Panc1 (cell line): ENCODE measurements at regions not wholly inside any gene's neighbourhood (a gene's known extent, or its start where the extent isn't known, plus 50 kb on each side); places are given as distances from the start of the nearest gene placed in this dataset.

Experiments used
- ATAC-seq: fragments of 200-7000 bp; cut with Tn5 transposase; 2 replicates; pipeline ENCODE4 v1.9.1; 2020; ENCODE audit warnings: mild to moderate bottlenecking, moderate library complexity
- BruUV-seq: library from RNA; stranded (reverse); fragments of 400-500 nt; replicated peaks from 2 replicates; lab custom pipeline; 2021; lab: Mats Ljungman, UMichigan
- CTCF ChIA-PET: fragments of 300-600 bp; sonication (Branson Sonifier 250); formaldehyde crosslinking; loops from one replicate; lab custom pipeline; 2022; ENCODE audit warnings: antibody characterized with exemption; lab: Charles Lee
- POLR2A ChIA-PET: fragments of 300-600 bp; sonication (Branson Sonifier 250); formaldehyde crosslinking; loops from one replicate; lab custom pipeline; 2022; ENCODE audit warnings: antibody characterized with exemption; lab: Charles Lee
- DNase-seq: peaks from one replicate; pipeline ENCODE4 v3.0.0-alpha.2; 2010; ENCODE audit warnings: low read depth, low spot score
- H3K27ac ChIP-seq: 2 replicates; pipeline ENCODE4 v1.5.1; 2011; ENCODE audit warnings: mild to moderate bottlenecking, low read length, inconsistent platforms
- H3K27me3 ChIP-seq: fragments of 200-500 bp; sonication (Bioruptor generic); 2 replicates; pipeline ENCODE4 v1.6.0; 2014; ENCODE audit warnings: low read length, inconsistent platforms; ENCODE audit not compliant: control insufficient read depth, insufficient read depth
- H3K36me3 ChIP-seq: fragments of 200-500 bp; sonication (Bioruptor generic); 2 replicates; pipeline ENCODE4 v1.5.1; 2014; ENCODE audit warnings: inconsistent platforms, mild to moderate bottlenecking, low read length, moderate library complexity; ENCODE audit not compliant: control insufficient read depth, insufficient read depth
- H3K4me1 ChIP-seq: 2 replicates; pipeline ENCODE4 v1.5.1; 2011; ENCODE audit warnings: inconsistent platforms, mild to moderate bottlenecking, low read length, moderate library complexity; ENCODE audit not compliant: control insufficient read depth, insufficient read depth
- H3K4me3 ChIP-seq, 2 experiments: 2 replicates each; pipeline ENCODE4 v1.5.1; 2011 to 2012; ENCODE audit warnings: low read depth in 2 of 2, low read length in 2 of 2, mild to moderate bottlenecking in 2 of 2, inconsistent platforms in 1 of 2, moderate library complexity in 1 of 2
- H3K9me3 ChIP-seq: fragments of 200-500 bp; sonication (Bioruptor generic); 2 replicates; pipeline ENCODE4 v1.5.1; 2014; ENCODE audit warnings: low read depth, mild to moderate bottlenecking, inconsistent platforms, low read length, moderate library complexity; ENCODE audit not compliant: control insufficient read depth, insufficient read depth
- POLR2AphosphoS5 ChIP-seq: IDR thresholded peaks from 2 replicates; pipeline ENCODE4 v1.6.1; 2012; ENCODE audit warnings: mild to moderate bottlenecking, low read depth, low read length, moderate library complexity
- SIN3A ChIP-seq: IDR thresholded peaks from 2 replicates; pipeline ENCODE4 v1.6.1; 2012; ENCODE audit warnings: low read depth, mild to moderate bottlenecking, low read length, moderate library complexity, borderline replicate concordance; ENCODE audit not compliant: insufficient read depth
- TCF7L2 ChIP-seq: IDR thresholded peaks from 2 replicates; pipeline ENCODE4 v1.6.1; 2011; ENCODE audit warnings: mild to moderate bottlenecking, low read depth, low read length, inconsistent platforms
- in situ Hi-C: cut with HindIII; loops from 2 replicates; pipeline ENCODE4 v1.10.0; 2016; ENCODE audit warnings: low sequenced_read_pairs, low pct_unique_long_range_greater_than_20kb
- intact Hi-C: fragments of 100-400 bp; cut with micrococcal nuclease; formaldehyde crosslinking; loops from one replicate; pipeline ENCODE4 v1.10.0; 2022; ENCODE audit not compliant: unreplicated experiment
- TF ChIP-seq, protein P1 (sequence below), 2 experiments: IDR thresholded peaks; 2 replicates each; pipeline ENCODE4 v1.6.1; 2011 to 2012; ENCODE audit warnings: low read depth in 2 of 2, control low read depth in 1 of 2, low read length in 1 of 2, mild to moderate bottlenecking in 1 of 2, moderate library complexity in 1 of 2; ENCODE audit not compliant: insufficient read depth in 1 of 2
- TF ChIP-seq, protein P2 (sequence below): fragments of 450-650 bp; IDR thresholded peaks from 2 replicates; pipeline ENCODE4 v1.5.1; 2017; ENCODE audit warnings: mild to moderate bottlenecking

GRCh38 chr6:77548662-77549366 lies 85.5 kb upstream of the HTR1B start:
- in situ Hi-C loops (no loop called here), intact Hi-C loops (no loop called here)
- Histone ChIP-seq H3K4me3 (no peak overlapping the region), H3K36me3 (no peaks in the 10 kb centered on the region), H3K4me1 (no peaks in the 10 kb centered on the region), H3K9me3 (no peaks in the 10 kb centered on the region), H3K27ac (no peak overlapping the region), H3K27me3 (no peaks in the 10 kb centered on the region)
- CTCF ChIA-PET, result no interaction called here
- POLR2A ChIA-PET, result no interaction called here
- ATAC-seq (no peak), DNase-seq (no peak)
- TF ChIP-seq POLR2AphosphoS5, result no peak
- no peak for TF ChIP-seq SIN3A
- no peak for TF ChIP-seq TCF7L2
- TF ChIP-seq, protein P1, sequence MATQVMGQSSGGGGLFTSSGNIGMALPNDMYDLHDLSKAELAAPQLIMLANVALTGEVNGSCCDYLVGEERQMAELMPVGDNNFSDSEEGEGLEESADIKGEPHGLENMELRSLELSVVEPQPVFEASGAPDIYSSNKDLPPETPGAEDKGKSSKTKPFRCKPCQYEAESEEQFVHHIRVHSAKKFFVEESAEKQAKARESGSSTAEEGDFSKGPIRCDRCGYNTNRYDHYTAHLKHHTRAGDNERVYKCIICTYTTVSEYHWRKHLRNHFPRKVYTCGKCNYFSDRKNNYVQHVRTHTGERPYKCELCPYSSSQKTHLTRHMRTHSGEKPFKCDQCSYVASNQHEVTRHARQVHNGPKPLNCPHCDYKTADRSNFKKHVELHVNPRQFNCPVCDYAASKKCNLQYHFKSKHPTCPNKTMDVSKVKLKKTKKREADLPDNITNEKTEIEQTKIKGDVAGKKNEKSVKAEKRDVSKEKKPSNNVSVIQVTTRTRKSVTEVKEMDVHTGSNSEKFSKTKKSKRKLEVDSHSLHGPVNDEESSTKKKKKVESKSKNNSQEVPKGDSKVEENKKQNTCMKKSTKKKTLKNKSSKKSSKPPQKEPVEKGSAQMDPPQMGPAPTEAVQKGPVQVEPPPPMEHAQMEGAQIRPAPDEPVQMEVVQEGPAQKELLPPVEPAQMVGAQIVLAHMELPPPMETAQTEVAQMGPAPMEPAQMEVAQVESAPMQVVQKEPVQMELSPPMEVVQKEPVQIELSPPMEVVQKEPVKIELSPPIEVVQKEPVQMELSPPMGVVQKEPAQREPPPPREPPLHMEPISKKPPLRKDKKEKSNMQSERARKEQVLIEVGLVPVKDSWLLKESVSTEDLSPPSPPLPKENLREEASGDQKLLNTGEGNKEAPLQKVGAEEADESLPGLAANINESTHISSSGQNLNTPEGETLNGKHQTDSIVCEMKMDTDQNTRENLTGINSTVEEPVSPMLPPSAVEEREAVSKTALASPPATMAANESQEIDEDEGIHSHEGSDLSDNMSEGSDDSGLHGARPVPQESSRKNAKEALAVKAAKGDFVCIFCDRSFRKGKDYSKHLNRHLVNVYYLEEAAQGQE (IDR thresholded peaks at IDR 0.05; ENCODE audit: insufficient read depth in 1 of 2, low read depth in 2 of 2, low read length in 1 of 2), result no peak
- TF ChIP-seq, protein P2, sequence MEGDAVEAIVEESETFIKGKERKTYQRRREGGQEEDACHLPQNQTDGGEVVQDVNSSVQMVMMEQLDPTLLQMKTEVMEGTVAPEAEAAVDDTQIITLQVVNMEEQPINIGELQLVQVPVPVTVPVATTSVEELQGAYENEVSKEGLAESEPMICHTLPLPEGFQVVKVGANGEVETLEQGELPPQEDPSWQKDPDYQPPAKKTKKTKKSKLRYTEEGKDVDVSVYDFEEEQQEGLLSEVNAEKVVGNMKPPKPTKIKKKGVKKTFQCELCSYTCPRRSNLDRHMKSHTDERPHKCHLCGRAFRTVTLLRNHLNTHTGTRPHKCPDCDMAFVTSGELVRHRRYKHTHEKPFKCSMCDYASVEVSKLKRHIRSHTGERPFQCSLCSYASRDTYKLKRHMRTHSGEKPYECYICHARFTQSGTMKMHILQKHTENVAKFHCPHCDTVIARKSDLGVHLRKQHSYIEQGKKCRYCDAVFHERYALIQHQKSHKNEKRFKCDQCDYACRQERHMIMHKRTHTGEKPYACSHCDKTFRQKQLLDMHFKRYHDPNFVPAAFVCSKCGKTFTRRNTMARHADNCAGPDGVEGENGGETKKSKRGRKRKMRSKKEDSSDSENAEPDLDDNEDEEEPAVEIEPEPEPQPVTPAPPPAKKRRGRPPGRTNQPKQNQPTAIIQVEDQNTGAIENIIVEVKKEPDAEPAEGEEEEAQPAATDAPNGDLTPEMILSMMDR, result no peak
- BruUV-seq, result no TSS peak

DNA sequence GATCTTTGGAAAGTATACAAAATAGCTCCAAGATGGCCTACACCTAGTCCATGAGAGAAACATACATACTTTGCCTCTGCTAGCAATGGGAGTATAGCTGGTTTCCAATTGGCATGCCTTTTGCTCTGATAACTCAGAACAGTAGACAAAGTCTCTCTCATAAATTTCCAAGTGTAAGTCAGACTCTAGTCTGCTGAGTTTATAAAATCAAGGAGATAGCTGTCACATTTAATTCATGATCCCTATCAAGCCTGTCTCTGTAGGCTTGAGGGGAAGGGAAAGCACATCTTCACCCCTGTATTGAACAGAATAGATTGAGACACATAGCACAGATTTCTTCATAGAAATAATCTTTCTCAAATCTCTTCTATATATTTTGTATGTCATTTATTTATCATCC lies 87.8 kb upstream of the HTR1B start:
- no peak overlapping the region for H3K4me3 ChIP-seq
- POLR2A ChIA-PET, result no interaction called here
- no peaks in the 10 kb centered on the region for H3K9me3 ChIP-seq
- H3K36me3 ChIP-seq, result no peaks in the 10 kb centered on the region
- BruUV-seq, result no TSS peak
- H3K27ac ChIP-seq, result no peak overlapping the region
- CTCF ChIA-PET, result no interaction called here
- TF ChIP-seq POLR2AphosphoS5 (no peak), SIN3A (no peak), TCF7L2 (no peak)
- TF ChIP-seq, protein P2, result no peak
- TF ChIP-seq, protein P1 (IDR thresholded peaks at IDR 0.05; ENCODE audit: insufficient read depth in 1 of 2, low read depth in 2 of 2, low read length in 1 of 2), result no peak
- no peaks in the 10 kb centered on the region for H3K27me3 ChIP-seq
- H3K4me1 ChIP-seq, result no peaks in the 10 kb centered on the region
- no peak for ATAC-seq
- in situ Hi-C loops (no loop called here), intact Hi-C loops (no loop called here)
- DNase-seq, result no peak
